Urinary bladder (tissue), 3 donors: ENCODE measurements at regions not wholly inside any gene's neighbourhood (a gene's known extent, or its start where the extent isn't known, plus 50 kb on each side); places are given as distances from the start of the nearest gene placed in this dataset.

Experiments used
- DNase-seq: peaks from one replicate; pipeline ENCODE4 v3.0.0-alpha.2; 2015; ENCODE audit errors: extremely low spot score
- H3K27ac ChIP-seq: one replicate; pipeline ENCODE4 v1.5.1; 2013; ENCODE audit warnings: low read depth, mild to moderate bottlenecking, moderate library complexity
- H3K36me3 ChIP-seq: one replicate; pipeline ENCODE4 v1.6.1; 2013; ENCODE audit warnings: mild to moderate bottlenecking, moderate library complexity; ENCODE audit not compliant: insufficient read depth
- H3K4me1 ChIP-seq: one replicate; pipeline ENCODE4 v1.6.1; 2013; ENCODE audit warnings: mild to moderate bottlenecking, moderate library complexity; ENCODE audit not compliant: insufficient read depth
- H3K4me3 ChIP-seq: one replicate; pipeline ENCODE4 v1.5.1; 2013; ENCODE audit warnings: low read depth, low read length
- WGBS: extraction: QIAGEN DNeasy Blood & Tissue Kit; methylation state at CpG from one replicate; pipeline ENCODE4 v1.1.7; 2013; 5-methylcytosine and 5-hydroxymethylcytosine counted together
- donor health status: healthy with polysubstance abuse.
- donor health status: healthy.

GRCh38 chr9:89926167-89926566, 321.4 kb downstream of the GADD45G start:
- Histone ChIP-seq H3K27ac (no peak overlapping the region), H3K4me1 (no peaks in the 10 kb centered on the region), H3K4me3 (no peak overlapping the region), H3K36me3 (no peaks in the 10 kb centered on the region)
- 75% methylated on average over 5 of the region's 5 CpGs for WGBS
- DNase-seq = no peak

GRCh38 chr9:89926691-89927220, 321.9 kb downstream of the GADD45G start:
- H3K27ac ChIP-seq = no peak overlapping the region
- WGBS = 34% methylated on average over 7 of the region's 7 CpGs
- H3K4me3 ChIP-seq = no peak overlapping the region
- H3K36me3 ChIP-seq = no peaks in the 10 kb centered on the region
- DNase-seq = peak; percentile 54
- H3K4me1 ChIP-seq = no peaks in the 10 kb centered on the region

GRCh38 chr9:89928106-89928505, 323.3 kb downstream of the GADD45G start:
- no peak for DNase-seq
- Histone ChIP-seq H3K27ac (no peak overlapping the region), H3K4me3 (no peak overlapping the region), H3K4me1 (no peaks in the 10 kb centered on the region), H3K36me3 (no peaks in the 10 kb centered on the region)
- WGBS = 97% methylated on average over 1 of the region's 1 CpG

- no peak for DNase-seq
- no peak overlapping the region for H3K27ac ChIP-seq
- 94% methylated on average over 6 of the region's 6 CpGs for WGBS
- no peak overlapping the region for H3K4me3 ChIP-seq
- no peaks in the 10 kb centered on the region for H3K4me1 ChIP-seq
- no peaks in the 10 kb centered on the region for H3K36me3 ChIP-seq
These were observed 323.9 kb downstream of the GADD45G start for GRCh38 chr9:89928521-89929275.

GRCh38 chr9:89929315-89929672, 324.5 kb downstream of the GADD45G start:
- H3K4me3 ChIP-seq = no peak overlapping the region
- no peaks in the 10 kb centered on the region for H3K4me1 ChIP-seq
- no peak for DNase-seq
- no peak overlapping the region for H3K27ac ChIP-seq
- no peaks in the 10 kb centered on the region for H3K36me3 ChIP-seq
- WGBS = 82% methylated on average over 3 of the region's 3 CpGs

- Histone ChIP-seq H3K36me3 (no peaks in the 10 kb centered on the region), H3K4me3 (no peak overlapping the region), H3K27ac (no peak overlapping the region), H3K4me1 (no peaks in the 10 kb centered on the region)
- no peak for DNase-seq
- 52% methylated on average over 9 of the region's 9 CpGs for WGBS
These were observed 325.1 kb downstream of the GADD45G start for GRCh38 chr9:89929673-89930480.

- Histone ChIP-seq H3K27ac (no peak overlapping the region), H3K36me3 (no peaks in the 10 kb centered on the region), H3K4me1 (no peaks in the 10 kb centered on the region), H3K4me3 (no peak overlapping the region)
- WGBS = 87% methylated on average over 4 of the region's 4 CpGs
- DNase-seq = no peak
These were observed 328.8 kb downstream of the GADD45G start for GRCh38 chr9:89933578-89933977.

- Histone ChIP-seq H3K27ac (no peak overlapping the region), H3K4me1 (no peaks in the 10 kb centered on the region), H3K4me3 (no peak overlapping the region), H3K36me3 (no peaks in the 10 kb centered on the region)
- DNase-seq = no peak
- 84% methylated on average over 6 of the region's 6 CpGs for WGBS
These were observed 330.3 kb downstream of the GADD45G start for GRCh38 chr9:89935115-89935514.

GRCh38 chr9:89935801-89936200, 331.0 kb downstream of the GADD45G start:
- Histone ChIP-seq H3K36me3 (no peaks in the 10 kb centered on the region), H3K4me1 (no peaks in the 10 kb centered on the region), H3K4me3 (no peak overlapping the region), H3K27ac (no peak overlapping the region)
- 46% methylated on average over 4 of the region's 4 CpGs for WGBS
- no peak for DNase-seq

GRCh38 chr9:89937051-89937450, 332.2 kb downstream of the GADD45G start:
- no peaks in the 10 kb centered on the region for H3K4me1 ChIP-seq
- no peak overlapping the region for H3K4me3 ChIP-seq
- H3K27ac ChIP-seq = no peak overlapping the region
- DNase-seq = no peak
- no peaks in the 10 kb centered on the region for H3K36me3 ChIP-seq
- WGBS = 96% methylated on average over 2 of the region's 2 CpGs

GRCh38 chr9:89939181-89939580, 334.4 kb downstream of the GADD45G start:
- H3K4me3 ChIP-seq = no peak overlapping the region
- no peak for DNase-seq
- no peaks in the 10 kb centered on the region for H3K36me3 ChIP-seq
- no peak overlapping the region for H3K27ac ChIP-seq
- WGBS = 65% methylated on average over 6 of the region's 6 CpGs
- H3K4me1 ChIP-seq = no peaks in the 10 kb centered on the region

- no peak for DNase-seq
- whole genome bisulfite sequencing = 93% methylated on average over 14 of the region's 14 CpGs
- H3K4me3 ChIP-seq = no peak overlapping the region
- no peaks in the 10 kb centered on the region for H3K4me1 ChIP-seq
- no peaks in the 10 kb centered on the region for H3K36me3 ChIP-seq
- no peak overlapping the region for H3K27ac ChIP-seq
These were observed 334.9 kb downstream of the GADD45G start for GRCh38 chr9:89939626-89940292.

GRCh38 chr9:89940625-89941024, 335.8 kb downstream of the GADD45G start:
- no peaks in the 10 kb centered on the region for H3K36me3 ChIP-seq
- 96% methylated on average over 5 of the region's 5 CpGs for WGBS
- DNase-seq = no peak
- H3K27ac ChIP-seq = no peak overlapping the region
- no peak overlapping the region for H3K4me3 ChIP-seq
- no peaks in the 10 kb centered on the region for H3K4me1 ChIP-seq

- DNase-seq = no peak
These were observed 337.1 kb downstream of the GADD45G start for GRCh38 chr9:89941875-89942274.

More at GRCh38 chr9:89941875-89942274, 337.1 kb downstream of the GADD45G start:
- no peak overlapping the region for H3K4me3 ChIP-seq
- H3K4me1 ChIP-seq = no peaks in the 10 kb centered on the region
- H3K36me3 ChIP-seq = no peaks in the 10 kb centered on the region
- 16% methylated on average over 2 of the region's 2 CpGs for WGBS
- H3K27ac ChIP-seq = no peak overlapping the region
